H9 (cell line): ENCODE measurements at regions not wholly inside any gene's neighbourhood (a gene's known extent, or its start where the extent isn't known, plus 50 kb on each side); places are given as distances from the start of the nearest gene placed in this dataset.

ENCODE experiments used
- DNase-seq: peaks from one replicate; pipeline ENCODE4 v3.0.0-alpha.2; 2017
- H2AFZ ChIP-seq: one replicate; pipeline ENCODE4 v1.6.1; 2013; ENCODE audit warnings: mild to moderate bottlenecking, low read length, control low read depth, moderate library complexity
- H2AK5ac ChIP-seq: 2 replicates; pipeline ENCODE4 v1.6.1; 2013; ENCODE audit warnings: low read length, control low read depth, mixed read lengths; ENCODE audit not compliant: insufficient read length
- H2BK120ac ChIP-seq: one replicate; pipeline ENCODE4 v1.6.1; 2013; ENCODE audit warnings: low read depth, mild to moderate bottlenecking, low read length, control low read depth, inconsistent platforms; ENCODE audit not compliant: poor library complexity, severe bottlenecking
- H2BK12ac ChIP-seq: 2 replicates; pipeline ENCODE4 v1.6.1; 2013; ENCODE audit warnings: low read length, control low read depth, mixed read lengths, low read depth; ENCODE audit not compliant: insufficient read length
- H2BK15ac ChIP-seq: 2 replicates; pipeline ENCODE4 v1.6.1; 2013; ENCODE audit warnings: low read depth, low read length, control low read depth
- H2BK20ac ChIP-seq: one replicate; pipeline ENCODE4 v1.6.1; 2013; ENCODE audit warnings: low read depth, mild to moderate bottlenecking, low read length, control low read depth, inconsistent platforms; ENCODE audit not compliant: poor library complexity, severe bottlenecking
- H2BK5ac ChIP-seq: 2 replicates; pipeline ENCODE4 v1.6.1; 2013; ENCODE audit warnings: low read length, control low read depth, mixed read lengths; ENCODE audit not compliant: insufficient read length
- H3K14ac ChIP-seq: 2 replicates; pipeline ENCODE4 v1.6.1; 2013; ENCODE audit warnings: low read length, control low read depth; ENCODE audit not compliant: insufficient read depth
- H3K18ac ChIP-seq: 2 replicates; pipeline ENCODE4 v1.6.1; 2013; ENCODE audit warnings: low read depth, mild to moderate bottlenecking, mixed read lengths, low read length, control low read depth; ENCODE audit not compliant: insufficient read length
- H3K23ac ChIP-seq: 2 replicates; pipeline ENCODE4 v1.6.1; 2013; ENCODE audit warnings: low read length, control low read depth, mixed read lengths, low read depth; ENCODE audit not compliant: insufficient read length
- H3K23me2 ChIP-seq: 2 replicates; pipeline ENCODE4 v1.6.1; 2013; ENCODE audit warnings: low read depth, mild to moderate bottlenecking, mixed read lengths, low read length, control low read depth; ENCODE audit not compliant: insufficient read length, poor library complexity, severe bottlenecking
- H3K27ac ChIP-seq: 2 replicates; pipeline ENCODE4 v1.5.1; 2013; ENCODE audit warnings: low read length, control low read depth, mixed read lengths, low read depth; ENCODE audit not compliant: insufficient read length
- H3K27me3 ChIP-seq: 2 replicates; pipeline ENCODE4 v1.6.1; 2013; ENCODE audit warnings: low read length, control low read depth, inconsistent platforms; ENCODE audit not compliant: insufficient read depth
- H3K4ac ChIP-seq: 2 replicates; pipeline ENCODE4 v1.6.1; 2013; ENCODE audit warnings: low read depth, mild to moderate bottlenecking, control low read depth, inconsistent platforms, low read length, moderate library complexity
- H3K4me1 ChIP-seq: 2 replicates; pipeline ENCODE4 v1.6.1; 2013; ENCODE audit warnings: low read length, control low read depth, inconsistent platforms; ENCODE audit not compliant: insufficient read depth
- H3K4me2 ChIP-seq: 2 replicates; pipeline ENCODE4 v1.6.1; 2013; ENCODE audit warnings: low read length, control low read depth, mixed read lengths; ENCODE audit not compliant: insufficient read length, insufficient read depth
- H3K56ac ChIP-seq: 2 replicates; pipeline ENCODE4 v1.6.1; 2013; ENCODE audit warnings: low read depth, mild to moderate bottlenecking, mixed read lengths, low read length, control low read depth; ENCODE audit not compliant: insufficient read length
- H3K79me1 ChIP-seq: 2 replicates; pipeline ENCODE4 v1.6.1; 2013; ENCODE audit warnings: low read depth, mild to moderate bottlenecking, moderate library complexity, low read length, control low read depth, inconsistent platforms; ENCODE audit not compliant: insufficient read depth, poor library complexity, severe bottlenecking
- H3K79me2 ChIP-seq: 2 replicates; pipeline ENCODE4 v1.6.1; 2013; ENCODE audit warnings: low read length, control low read depth, inconsistent platforms; ENCODE audit not compliant: insufficient read depth
- H3K9ac ChIP-seq: 2 replicates; pipeline ENCODE4 v1.6.1; 2013; ENCODE audit warnings: low read length, control low read depth, mixed read lengths; ENCODE audit not compliant: insufficient read length; ENCODE audit errors: extremely low read depth
- H3K9me3 ChIP-seq: one replicate; pipeline ENCODE4 v1.6.1; 2013; ENCODE audit warnings: low read depth, low read length, inconsistent platforms; ENCODE audit not compliant: control insufficient read depth
- H3T11ph ChIP-seq: one replicate; pipeline ENCODE4 v1.6.1; 2013; ENCODE audit warnings: mild to moderate bottlenecking, low read length, control low read depth, inconsistent platforms
- H4K20me1 ChIP-seq: one replicate; pipeline ENCODE4 v1.6.1; 2013; ENCODE audit not compliant: control insufficient read depth, insufficient read length, insufficient read depth
- H4K5ac ChIP-seq: 2 replicates; pipeline ENCODE4 v1.6.1; 2013; ENCODE audit warnings: low read depth, mild to moderate bottlenecking, mixed read lengths, low read length, control low read depth; ENCODE audit not compliant: insufficient read length
- H4K8ac ChIP-seq: replicated peaks from 2 replicates; pipeline ENCODE4 v1.6.1; 2013; ENCODE audit warnings: low read length, control low read depth, mixed read lengths, low read depth; ENCODE audit not compliant: insufficient read length
- H4K91ac ChIP-seq: 2 replicates; pipeline ENCODE4 v1.6.1; 2013; ENCODE audit warnings: low read depth, mild to moderate bottlenecking, moderate library complexity, mixed read lengths, low read length, control low read depth; ENCODE audit not compliant: insufficient read length
- H3K27ac Mint-ChIP-seq, 3 experiments: 2 replicates in 2 of 3; 3 replicates in 1 of 3; pipeline ENCODE4 v1.8.0; 2020 to 2021; ENCODE audit warnings: mixed read lengths in 3 of 3, mild to moderate bottlenecking in 1 of 3, moderate library complexity in 1 of 3
- H3K27me3 Mint-ChIP-seq: 2 replicates; pipeline ENCODE4 v1.8.0; 2021; ENCODE audit warnings: low read depth, mild to moderate bottlenecking, moderate library complexity, mixed read lengths
- H3K36me3 Mint-ChIP-seq, 3 experiments: 2 replicates in 2 of 3; 3 replicates in 1 of 3; pipeline ENCODE4 v1.8.0; 2020 to 2021; ENCODE audit warnings: low read depth in 3 of 3, mixed read lengths in 3 of 3; ENCODE audit not compliant: insufficient read depth in 1 of 3
- H3K4me1 Mint-ChIP-seq, 2 experiments: 2 replicates each; pipeline ENCODE4 v1.8.0; 2020; ENCODE audit warnings: mixed read lengths in 2 of 2
- H3K4me3 Mint-ChIP-seq, 2 experiments: 2 replicates in 1 of 2; 3 replicates in 1 of 2; pipeline ENCODE4 v1.8.0; 2020 to 2021; ENCODE audit warnings: mild to moderate bottlenecking in 2 of 2, mixed read lengths in 2 of 2, moderate library complexity in 1 of 2
- H3K9me3 Mint-ChIP-seq, 2 experiments: 2 replicates in 1 of 2; 3 replicates in 1 of 2; pipeline ENCODE4 v1.8.0; 2020; ENCODE audit warnings: mild to moderate bottlenecking in 2 of 2, mixed read lengths in 2 of 2, moderate library complexity in 1 of 2
- CTCF ChIP-seq: fragments of 200-600 bp; sonication (generic); conservative IDR thresholded peaks from 3 replicates; pipeline ENCODE4 v1.8.0; 2021; ENCODE audit warnings: antibody characterized with exemption, mild to moderate bottlenecking
- WGBS: extraction: QIAGEN DNeasy Blood & Tissue Kit; methylation state at CpG from one replicate; pipeline ENCODE4 v1.1.7; 2013; ENCODE audit warnings: missing lambda C conversion rate, low lambda C conversion rate, mixed read lengths; ENCODE audit not compliant: insufficient read length; ENCODE audit errors: extremely low coverage; 5-methylcytosine and 5-hydroxymethylcytosine counted together

GRCh38 chr15:55106155-55106554 lies 90.6 kb downstream of the RSL24D1 start:
- Mint-ChIP-seq H3K9me3 (peaks cover 2 to 8% of the 10 kb centered on the region in 2 experiments; a peak in 1 of 5 replicates), H3K27ac (no peak overlapping the region), H3K36me3 (peaks cover 0 to 14% (median 0%) of the 10 kb centered on the region in 3 experiments; a peak in 2 of 7 replicates), H3K27me3 (no peaks in the 10 kb centered on the region; the same call in 1 of the 2 replicates), H3K4me3 (no peak overlapping the region), H3K4me1 (peaks cover 4 to 19% of the 10 kb centered on the region in 2 experiments)
- no peaks in the 10 kb centered on the region for H4K20me1 ChIP-seq
- no peak for TF ChIP-seq CTCF
- no peak overlapping the region for H2BK12ac ChIP-seq
- H3K79me2 ChIP-seq, result no peaks in the 10 kb centered on the region
- H4K8ac ChIP-seq, result no peak overlapping the region
- H3K79me1 ChIP-seq, result no peaks in the 10 kb centered on the region
- no peak overlapping the region for H3K23ac ChIP-seq
- H3K23me2 ChIP-seq, result no peaks in the 10 kb centered on the region
- DNase-seq, result no peak
- H3K4ac ChIP-seq, result no peak overlapping the region
- H3K27ac ChIP-seq, result no peak overlapping the region
- no peak overlapping the region for H2BK120ac ChIP-seq
- H4K5ac ChIP-seq, result no peak overlapping the region
- no CpG with 5 or more reads among the region's 3 CpGs for WGBS
- no peaks in the 10 kb centered on the region for H3K27me3 ChIP-seq
- H3K9me3 ChIP-seq, result no peaks in the 10 kb centered on the region
- H3K56ac ChIP-seq, result no peak overlapping the region
- no peak overlapping the region for H2AK5ac ChIP-seq
- H2BK5ac ChIP-seq, result no peak overlapping the region
- no peak overlapping the region for H2BK15ac ChIP-seq
- peaks cover 2% of the 10 kb centered on the region; the same call in 1 of the 2 replicates for H3K4me1 ChIP-seq
- H3K4me2 ChIP-seq, result no peak overlapping the region
- H2BK20ac ChIP-seq, result no peak overlapping the region
- H3K14ac ChIP-seq, result no peak overlapping the region
- no peak overlapping the region for H2AFZ ChIP-seq
- H3K9ac ChIP-seq, result no peak overlapping the region
- no peak overlapping the region for H4K91ac ChIP-seq
- H3K18ac ChIP-seq, result no peak overlapping the region
- no peak overlapping the region for H3T11ph ChIP-seq
